Activated CD4-positive, alpha-beta memory T cell treated with anti-CD3 and anti-CD28 coated beads, Interleukin-2, amount 10 ng/mL, durations not matched to agents 7 days and 5 days (primary cell): ENCODE measurements at regions not wholly inside any gene's neighbourhood (a gene's known extent, or its start where the extent isn't known, plus 50 kb on each side); places are given as distances from the start of the nearest gene placed in this dataset.

ENCODE experiments used
- CTCF ChIA-PET: fragments of 350-600 bp; sonication (Branson Sonifier 250); formaldehyde crosslinking; loops from one replicate; lab custom pipeline; 2021; ENCODE audit warnings: antibody characterized with exemption, inconsistent platforms; lab: Charles Lee
- POLR2A ChIA-PET: fragments of 350-600 bp; sonication (Branson Sonifier 250); formaldehyde crosslinking; loops from one replicate; lab custom pipeline; 2021; ENCODE audit warnings: antibody characterized with exemption; lab: Charles Lee
- DNase-seq: peaks from one replicate; pipeline ENCODE4 v3.0.0-alpha.2; 2020
- H3K27ac Mint-ChIP-seq: one replicate; pipeline ENCODE4 v1.8.0; 2021; ENCODE audit warnings: mild to moderate bottlenecking, mixed read lengths
- H3K27me3 Mint-ChIP-seq: one replicate; pipeline ENCODE4 v1.8.0; 2021; ENCODE audit warnings: mixed read lengths
- H3K36me3 Mint-ChIP-seq: one replicate; pipeline ENCODE4 v1.8.0; 2021; ENCODE audit warnings: low read depth, mixed read lengths
- H3K4me1 Mint-ChIP-seq: one replicate; pipeline ENCODE4 v1.8.0; 2021; ENCODE audit warnings: mixed read lengths
- H3K4me3 Mint-ChIP-seq: one replicate; pipeline ENCODE4 v1.8.0; 2021; ENCODE audit warnings: mild to moderate bottlenecking, mixed read lengths
- H3K9me3 Mint-ChIP-seq: one replicate; pipeline ENCODE4 v1.8.0; 2021; ENCODE audit warnings: mixed read lengths

- DNase-seq, result no peak
- Mint-ChIP-seq H3K9me3 (no peaks in the 10 kb centered on the region), H3K36me3 (no peaks in the 10 kb centered on the region), H3K27me3 (no peaks in the 10 kb centered on the region), H3K27ac (no peak overlapping the region), H3K4me1 (no peaks in the 10 kb centered on the region), H3K4me3 (no peak overlapping the region)
- CTCF ChIA-PET, result no interaction called here
- POLR2A ChIA-PET, result no interaction called here
These were observed 318.8 kb upstream of the NRIP1 start for GRCh38 chr21:15383588-15383987.

GRCh38 chr21:15390049-15390448 is 325.2 kb upstream of the NRIP1 start:
- ChIA-PET POLR2A (no interaction called here), CTCF (no interaction called here)
- H3K4me3 Mint-ChIP-seq, result no peak overlapping the region
- no peaks in the 10 kb centered on the region for H3K9me3 Mint-ChIP-seq
- no peak overlapping the region for H3K27ac Mint-ChIP-seq
- no peaks in the 10 kb centered on the region for H3K27me3 Mint-ChIP-seq
- no peaks in the 10 kb centered on the region for H3K36me3 Mint-ChIP-seq
- no peaks in the 10 kb centered on the region for H3K4me1 Mint-ChIP-seq
- DNase-seq, result no peak

- H3K4me1 Mint-ChIP-seq, result no peaks in the 10 kb centered on the region
- H3K4me3 Mint-ChIP-seq, result no peak overlapping the region
- peaks cover 2% of the 10 kb centered on the region for H3K27me3 Mint-ChIP-seq
- CTCF ChIA-PET, result no interaction called here
- H3K36me3 Mint-ChIP-seq, result no peaks in the 10 kb centered on the region
- no peaks in the 10 kb centered on the region for H3K9me3 Mint-ChIP-seq
- H3K27ac Mint-ChIP-seq, result no peak overlapping the region
- POLR2A ChIA-PET, result interaction anchor here (0.5 kb wide), 1 partner anchor 256 kb away, joined by 3 read pairs; no protein-coding TSS in a partner anchor
- no peak for DNase-seq
These were observed 332.5 kb upstream of the NRIP1 start for GRCh38 chr21:15397258-15397657.

GRCh38 chr21:15400905-15401304 is 328.9 kb upstream of the USP25 start:
- POLR2A ChIA-PET, result no interaction called here
- no peaks in the 10 kb centered on the region for H3K27me3 Mint-ChIP-seq
- no peak overlapping the region for H3K27ac Mint-ChIP-seq
- no peaks in the 10 kb centered on the region for H3K9me3 Mint-ChIP-seq
- no peak overlapping the region for H3K4me3 Mint-ChIP-seq
- no peaks in the 10 kb centered on the region for H3K36me3 Mint-ChIP-seq
- CTCF ChIA-PET, result no interaction called here
- DNase-seq, result no peak
- no peaks in the 10 kb centered on the region for H3K4me1 Mint-ChIP-seq

GRCh38 chr21:15401331-15401730 is 328.5 kb upstream of the USP25 start:
- Mint-ChIP-seq H3K9me3 (no peaks in the 10 kb centered on the region), H3K4me1 (no peaks in the 10 kb centered on the region), H3K27me3 (no peaks in the 10 kb centered on the region), H3K4me3 (no peak overlapping the region), H3K27ac (no peak overlapping the region), H3K36me3 (no peaks in the 10 kb centered on the region)
- no peak for DNase-seq
- ChIA-PET CTCF (no interaction called here), POLR2A (no interaction called here)

GRCh38 chr21:15405214-15405613 is 324.6 kb upstream of the USP25 start:
- ChIA-PET CTCF (no interaction called here), POLR2A (no interaction called here)
- H3K4me3 Mint-ChIP-seq, result no peak overlapping the region
- H3K9me3 Mint-ChIP-seq, result no peaks in the 10 kb centered on the region
- no peak for DNase-seq
- H3K27ac Mint-ChIP-seq, result no peak overlapping the region
- no peaks in the 10 kb centered on the region for H3K27me3 Mint-ChIP-seq
- no peaks in the 10 kb centered on the region for H3K4me1 Mint-ChIP-seq
- no peaks in the 10 kb centered on the region for H3K36me3 Mint-ChIP-seq

- POLR2A ChIA-PET, result no interaction called here
- no peak overlapping the region for H3K27ac Mint-ChIP-seq
- no peaks in the 10 kb centered on the region for H3K27me3 Mint-ChIP-seq
- no peaks in the 10 kb centered on the region for H3K4me1 Mint-ChIP-seq
- H3K36me3 Mint-ChIP-seq, result no peaks in the 10 kb centered on the region
- no peaks in the 10 kb centered on the region for H3K9me3 Mint-ChIP-seq
- DNase-seq, result no peak
- CTCF ChIA-PET, result no interaction called here
- H3K4me3 Mint-ChIP-seq, result no peak overlapping the region
These were observed 323.0 kb upstream of the USP25 start for GRCh38 chr21:15406791-15407190.

GRCh38 chr21:15407585-15407984 is 322.2 kb upstream of the USP25 start:
- H3K27me3 Mint-ChIP-seq, result no peaks in the 10 kb centered on the region
- H3K4me1 Mint-ChIP-seq, result no peaks in the 10 kb centered on the region
- POLR2A ChIA-PET, result no interaction called here
- no peak overlapping the region for H3K27ac Mint-ChIP-seq
- no peaks in the 10 kb centered on the region for H3K36me3 Mint-ChIP-seq
- no peak for DNase-seq
- CTCF ChIA-PET, result no interaction called here
- no peak overlapping the region for H3K4me3 Mint-ChIP-seq
- H3K9me3 Mint-ChIP-seq, result no peaks in the 10 kb centered on the region

- ChIA-PET CTCF (no interaction called here), POLR2A (no interaction called here)
- DNase-seq, result no peak
- Mint-ChIP-seq H3K4me3 (no peak overlapping the region), H3K4me1 (no peaks in the 10 kb centered on the region), H3K36me3 (no peaks in the 10 kb centered on the region), H3K27me3 (no peaks in the 10 kb centered on the region), H3K9me3 (no peaks in the 10 kb centered on the region), H3K27ac (no peak overlapping the region)
These were observed 321.7 kb upstream of the USP25 start for GRCh38 chr21:15408089-15408488.

- Mint-ChIP-seq H3K27me3 (no peaks in the 10 kb centered on the region), H3K4me1 (peaks cover 1% of the 10 kb centered on the region), H3K36me3 (no peaks in the 10 kb centered on the region), H3K27ac (no peak overlapping the region), H3K4me3 (no peak overlapping the region), H3K9me3 (no peaks in the 10 kb centered on the region)
- ChIA-PET POLR2A (no interaction called here), CTCF (no interaction called here)
- DNase-seq, result no peak
These were observed 320.8 kb upstream of the USP25 start for GRCh38 chr21:15409031-15409430.

GRCh38 chr21:15410853-15411252 is 318.9 kb upstream of the USP25 start:
- Mint-ChIP-seq H3K4me3 (no peak overlapping the region), H3K27ac (no peak overlapping the region), H3K9me3 (no peaks in the 10 kb centered on the region), H3K36me3 (no peaks in the 10 kb centered on the region), H3K27me3 (no peaks in the 10 kb centered on the region), H3K4me1 (peaks cover 1% of the 10 kb centered on the region)
- CTCF ChIA-PET, result interaction anchor here (0.5 kb wide), 1 partner anchor 214 kb away, joined by 3 read pairs; no protein-coding TSS in a partner anchor
- POLR2A ChIA-PET, result no interaction called here
- DNase-seq, result no peak

- ChIA-PET POLR2A (no interaction called here), CTCF (no interaction called here)
- DNase-seq, result no peak
These were observed 315.7 kb upstream of the USP25 start for GRCh38 chr21:15414057-15414456.

GRCh38 chr21:15415541-15416261 is 314.1 kb upstream of the USP25 start:
- H3K4me1 Mint-ChIP-seq, result peaks cover 1% of the 10 kb centered on the region
- no peaks in the 10 kb centered on the region for H3K27me3 Mint-ChIP-seq
- H3K36me3 Mint-ChIP-seq, result no peaks in the 10 kb centered on the region
- no peaks in the 10 kb centered on the region for H3K9me3 Mint-ChIP-seq
- POLR2A ChIA-PET, result no interaction called here
- H3K4me3 Mint-ChIP-seq, result no peak overlapping the region
- DNase-seq, result no peak
- CTCF ChIA-PET, result no interaction called here
- H3K27ac Mint-ChIP-seq, result no peak overlapping the region

More at GRCh38 chr21:15414057-15414456, 315.7 kb upstream of the USP25 start:
- Mint-ChIP-seq H3K27ac (no peak overlapping the region), H3K36me3 (no peaks in the 10 kb centered on the region), H3K27me3 (no peaks in the 10 kb centered on the region), H3K4me3 (no peak overlapping the region), H3K9me3 (no peaks in the 10 kb centered on the region), H3K4me1 (peaks cover 1% of the 10 kb centered on the region)

- no peak overlapping the region for H3K27ac Mint-ChIP-seq
- ChIA-PET POLR2A (interaction anchor here (0.5 kb wide), 1 partner anchor 983 kb away, joined by 3 read pairs; no protein-coding TSS in a partner anchor), CTCF (no interaction called here)
- H3K27me3 Mint-ChIP-seq, result no peaks in the 10 kb centered on the region
- H3K4me3 Mint-ChIP-seq, result no peak overlapping the region
- peaks cover 9% of the 10 kb centered on the region for H3K4me1 Mint-ChIP-seq
- DNase-seq, result no peak
- no peaks in the 10 kb centered on the region for H3K9me3 Mint-ChIP-seq
- H3K36me3 Mint-ChIP-seq, result no peaks in the 10 kb centered on the region
These were observed 308.3 kb upstream of the USP25 start for GRCh38 chr21:15421441-15421881.
